ENCODE measurements at regions not wholly inside any gene's neighbourhood (a gene's known extent, or its start where the extent isn't known, plus 50 kb on each side); places are given as distances from the start of the nearest gene placed in this dataset.

- no TSS peak for BruUV-seq (replicated peaks)
- H3K9me3 ChIP-seq (ENCODE audit: control insufficient read depth in 1 of 2, insufficient read depth in 1 of 2, low read depth in 1 of 2, low read length in 2 of 2): no peaks in the 10 kb centered on the region
- ATAC-seq: no peak
- H3K9ac ChIP-seq (ENCODE audit: low read length): no peak overlapping the region
- H4K20me1 ChIP-seq (ENCODE audit: insufficient read depth): no peaks in the 10 kb centered on the region
- intact Hi-C loops (cut with micrococcal nuclease): no loop called here
- DNase-seq (ENCODE audit: low read depth, low spot score): no peak
- POLR2A ChIA-PET: no interaction called here
- TF ChIP-seq POLR2AphosphoS5 (IDR thresholded peaks at IDR 0.05; ENCODE audit: low read depth, low read length) (no peak), SP1 (IDR thresholded peaks at IDR 0.05; ENCODE audit: low read depth) (no peak), RAD21 (IDR thresholded peaks at IDR 0.05; ENCODE audit: low read depth) (no peak), EGR1 (IDR thresholded peaks at IDR 0.05; ENCODE audit: low read depth) (no peak), REST (IDR thresholded peaks at IDR 0.05; ENCODE audit: low read depth) (no peak), CBX3 (IDR thresholded peaks at IDR 0.05; ENCODE audit: low read depth) (no peak), ZFX (IDR thresholded peaks at IDR 0.05) (no peak), MAX (IDR thresholded peaks at IDR 0.05) (no peak), TCF7L2 (IDR thresholded peaks at IDR 0.05; ENCODE audit: borderline replicate concordance, extremely low read depth, insufficient read depth, insufficient read length) (no peak), CEBPB (IDR thresholded peaks at IDR 0.05; ENCODE audit: low read depth) (no peak), FOSL1 (IDR thresholded peaks at IDR 0.05; ENCODE audit: low read depth) (no peak), ATF3 (IDR thresholded peaks at IDR 0.05) (no peak)
- H3K4me3 ChIP-seq (replicated peaks in 1 of 2; ENCODE audit: low read depth in 1 of 2, low read length in 2 of 2): no peak overlapping the region
- no peaks in the 10 kb centered on the region for H3K36me3 ChIP-seq (ENCODE audit: control insufficient read depth in 1 of 2, insufficient read depth in 2 of 2, low read length in 2 of 2)
- H3K4me2 ChIP-seq (ENCODE audit: low read length): no peak overlapping the region
- CTCF ChIA-PET: interaction anchor here (0.6 kb wide), 1 partner anchor 414 kb away, joined by 3 read pairs; no protein-coding TSS in a partner anchor
- H3K9me2 ChIP-seq (ENCODE audit: insufficient read depth): no peaks in the 10 kb centered on the region
- H3K27ac ChIP-seq (ENCODE audit: low read depth, low read length): no peak overlapping the region
- no peaks in the 10 kb centered on the region for H3K4me1 ChIP-seq (ENCODE audit: control insufficient read depth in 1 of 2, insufficient read depth in 2 of 2, low read length in 2 of 2)
- H2AFZ ChIP-seq (ENCODE audit: low read depth, low read length, poor library complexity, severe bottlenecking): no peak overlapping the region
- no peaks in the 10 kb centered on the region for H3K79me2 ChIP-seq (ENCODE audit: insufficient read depth, low read length)
- RAD21 ChIA-PET (ENCODE audit: low non-redundant PET in 1 of 2, low total read pairs in 2 of 2, uncharacterized antibody in 2 of 2, unreplicated experiment in 2 of 2): no interaction called here
- H3K27me3 ChIP-seq (ENCODE audit: insufficient read depth, low read length): peaks cover 3% of the 10 kb centered on the region; the same call in 1 of the 2 replicates
Measured at GRCh38 chr6:15769511-15770018, 106.7 kb upstream of the DTNBP1 start.
